Mesendoderm (in vitro differentiated cells): ENCODE measurements at regions not wholly inside any gene's neighbourhood (a gene's known extent, or its start where the extent isn't known, plus 50 kb on each side); places are given as distances from the start of the nearest gene placed in this dataset.

ENCODE experiments used
- DNase-seq: peaks from one replicate; pipeline ENCODE4 v3.0.0; 2013
- H2AK5ac ChIP-seq: 2 replicates; pipeline ENCODE4 v1.6.1; 2013; ENCODE audit warnings: low read length, inconsistent platforms
- H2BK120ac ChIP-seq: 2 replicates; pipeline ENCODE4 v1.6.1; 2013; ENCODE audit warnings: low read depth, mild to moderate bottlenecking, low read length, moderate library complexity, mixed read lengths
- H2BK15ac ChIP-seq: replicated peaks from 2 replicates; pipeline ENCODE4 v1.6.1; 2013; ENCODE audit warnings: low read depth, mild to moderate bottlenecking, moderate library complexity
- H2BK5ac ChIP-seq: 2 replicates; pipeline ENCODE4 v1.6.1; 2013; ENCODE audit warnings: low read length, inconsistent platforms
- H3K18ac ChIP-seq: 2 replicates; pipeline ENCODE4 v1.6.1; 2013; ENCODE audit warnings: mild to moderate bottlenecking, low read length, mixed read lengths
- H3K23ac ChIP-seq: one replicate; pipeline ENCODE4 v1.6.1; 2013; ENCODE audit warnings: low read length
- H3K27ac ChIP-seq: 2 replicates; pipeline ENCODE4 v1.5.1; 2013; ENCODE audit warnings: low read depth, mild to moderate bottlenecking, inconsistent platforms, low read length, moderate library complexity
- H3K27me3 ChIP-seq: 2 replicates; pipeline ENCODE4 v1.6.1; 2013; ENCODE audit warnings: low read length, control low read depth, mild to moderate bottlenecking, inconsistent platforms; ENCODE audit not compliant: insufficient read depth, poor library complexity
- H3K36me3 ChIP-seq: 2 replicates; pipeline ENCODE4 v1.6.1; 2013; ENCODE audit warnings: low read length, inconsistent platforms; ENCODE audit not compliant: control insufficient read depth, insufficient read depth
- H3K4ac ChIP-seq: one replicate; pipeline ENCODE4 v1.6.1; 2013; ENCODE audit warnings: low read depth, mild to moderate bottlenecking, low read length, moderate library complexity
- H3K4me1 ChIP-seq: 2 replicates; pipeline ENCODE4 v1.6.1; 2013; ENCODE audit warnings: low read depth, low read length, inconsistent platforms; ENCODE audit not compliant: control insufficient read depth
- H3K4me2 ChIP-seq: 2 replicates; pipeline ENCODE4 v1.6.1; 2013; ENCODE audit warnings: low read length
- H3K4me3 ChIP-seq: 2 replicates; pipeline ENCODE4 v1.5.1; 2013; ENCODE audit warnings: mild to moderate bottlenecking, low read length
- H3K56ac ChIP-seq: one replicate; pipeline ENCODE4 v1.6.1; 2013; ENCODE audit warnings: low read length
- H3K79me1 ChIP-seq: 2 replicates; pipeline ENCODE4 v1.6.1; 2013; ENCODE audit warnings: low read length, inconsistent platforms
- H3K79me2 ChIP-seq: 2 replicates; pipeline ENCODE4 v1.6.1; 2013; ENCODE audit warnings: mild to moderate bottlenecking, low read length; ENCODE audit not compliant: control insufficient read depth, insufficient read depth
- H3K9ac ChIP-seq: 2 replicates; pipeline ENCODE4 v1.6.1; 2013; ENCODE audit warnings: low read length, inconsistent platforms
- H4K5ac ChIP-seq: one replicate; pipeline ENCODE4 v1.6.1; 2013; ENCODE audit warnings: low read length
- H4K8ac ChIP-seq: one replicate; pipeline ENCODE4 v1.6.1; 2013; ENCODE audit warnings: low read depth, mild to moderate bottlenecking, control low read depth, low read length, moderate library complexity
- WGBS: extraction: QIAGEN DNeasy Blood & Tissue Kit; methylation state at CpG from one replicate; pipeline ENCODE4 v1.1.7; 2013; ENCODE audit warnings: low lambda C conversion rate, missing lambda C conversion rate; ENCODE audit not compliant: insufficient coverage; ENCODE audit errors: extremely low coverage; 5-methylcytosine and 5-hydroxymethylcytosine counted together

- H4K8ac ChIP-seq: no peak overlapping the region
- H3K4me2 ChIP-seq: no peak overlapping the region
- no peak overlapping the region for H2BK120ac ChIP-seq
- no peak overlapping the region for H3K56ac ChIP-seq
- H3K23ac ChIP-seq: no peak overlapping the region
- whole genome bisulfite sequencing: no CpG with 5 or more reads among the region's 4 CpGs
- no peak overlapping the region for H3K4ac ChIP-seq
- no peak overlapping the region for H2BK5ac ChIP-seq
- H3K4me1 ChIP-seq: peaks cover 3% of the 10 kb centered on the region
- H3K79me2 ChIP-seq: no peaks in the 10 kb centered on the region
- no peak overlapping the region for H3K18ac ChIP-seq
- H3K9ac ChIP-seq: no peak overlapping the region
- no peak overlapping the region for H4K5ac ChIP-seq
- H3K27me3 ChIP-seq: no peaks in the 10 kb centered on the region
- H3K36me3 ChIP-seq: no peaks in the 10 kb centered on the region
- H3K4me3 ChIP-seq: no peak overlapping the region
- no peak overlapping the region for H3K27ac ChIP-seq
- no peak overlapping the region for H2AK5ac ChIP-seq
- DNase-seq: peak; percentile 76
- no peaks in the 10 kb centered on the region for H3K79me1 ChIP-seq
- H2BK15ac ChIP-seq: no peak overlapping the region
Observed at GRCh38 chr11:13221722-13222121, 55.9 kb upstream of the BMAL1 start.

- no peak overlapping the region for H3K18ac ChIP-seq
- WGBS: no CpG with 5 or more reads among the region's 3 CpGs
Observed at GRCh38 chr11:13222285-13222684, 55.3 kb upstream of the BMAL1 start.

GRCh38 chr11:13223112-13223511 is 54.5 kb upstream of the BMAL1 start:
- Histone ChIP-seq H4K5ac (no peak overlapping the region), H3K18ac (no peak overlapping the region), H3K4me3 (no peak overlapping the region), H2BK15ac (no peak overlapping the region), H3K4me2 (no peak overlapping the region), H2BK5ac (no peak overlapping the region), H3K4me1 (peaks cover 3% of the 10 kb centered on the region), H3K27me3 (no peaks in the 10 kb centered on the region), H2AK5ac (no peak overlapping the region), H3K56ac (no peak overlapping the region), H4K8ac (no peak overlapping the region), H3K79me2 (no peaks in the 10 kb centered on the region), H3K23ac (no peak overlapping the region), H3K79me1 (no peaks in the 10 kb centered on the region), H3K9ac (no peak overlapping the region), H3K4ac (no peak overlapping the region), H3K36me3 (no peaks in the 10 kb centered on the region), H2BK120ac (no peak overlapping the region), H3K27ac (no peak overlapping the region)
- DNase-seq: no peak
- WGBS: no CpG with 5 or more reads among the region's 5 CpGs

More at GRCh38 chr11:13222285-13222684, 55.3 kb upstream of the BMAL1 start:
- H4K8ac ChIP-seq: no peak overlapping the region
- DNase-seq: no peak
- no peak overlapping the region for H3K23ac ChIP-seq
- no peaks in the 10 kb centered on the region for H3K36me3 ChIP-seq
- H3K4me2 ChIP-seq: no peak overlapping the region
- no peak overlapping the region for H4K5ac ChIP-seq
- no peaks in the 10 kb centered on the region for H3K79me1 ChIP-seq
- H2AK5ac ChIP-seq: no peak overlapping the region
- no peak overlapping the region for H3K27ac ChIP-seq
- H2BK15ac ChIP-seq: no peak overlapping the region
- no peak overlapping the region for H3K56ac ChIP-seq
- H2BK120ac ChIP-seq: no peak overlapping the region
- H3K4me1 ChIP-seq: peaks cover 3% of the 10 kb centered on the region
- no peak overlapping the region for H3K9ac ChIP-seq
- H3K4ac ChIP-seq: no peak overlapping the region
- no peaks in the 10 kb centered on the region for H3K79me2 ChIP-seq
- no peak overlapping the region for H3K4me3 ChIP-seq
- no peak overlapping the region for H2BK5ac ChIP-seq
- H3K27me3 ChIP-seq: no peaks in the 10 kb centered on the region

- Histone ChIP-seq H2BK15ac (no peak overlapping the region), H3K79me1 (no peaks in the 10 kb centered on the region), H4K8ac (no peak overlapping the region), H3K79me2 (no peaks in the 10 kb centered on the region), H4K5ac (no peak overlapping the region), H3K4ac (no peak overlapping the region), H3K9ac (no peak overlapping the region), H3K27ac (no peak overlapping the region), H2BK120ac (no peak overlapping the region), H3K56ac (no peak overlapping the region), H3K4me3 (no peak overlapping the region), H3K36me3 (no peaks in the 10 kb centered on the region), H3K27me3 (no peaks in the 10 kb centered on the region), H2AK5ac (no peak overlapping the region), H3K18ac (no peak overlapping the region), H3K4me2 (no peak overlapping the region), H3K23ac (no peak overlapping the region), H3K4me1 (peaks cover 3% of the 10 kb centered on the region), H2BK5ac (no peak overlapping the region)
- no peak for DNase-seq
- no CpG with 5 or more reads among the region's 1 CpG for WGBS
Observed at GRCh38 chr11:13224324-13224723, 53.3 kb upstream of the BMAL1 start.

GRCh38 chr11:13225038-13226001 is 52.3 kb upstream of the BMAL1 start:
- Histone ChIP-seq H2BK5ac (no peak overlapping the region), H3K4me3 (no peak overlapping the region), H3K4me1 (peaks cover 3% of the 10 kb centered on the region), H3K79me1 (no peaks in the 10 kb centered on the region), H3K56ac (no peak overlapping the region), H3K27ac (no peak overlapping the region), H4K8ac (no peak overlapping the region), H3K36me3 (no peaks in the 10 kb centered on the region), H3K27me3 (no peaks in the 10 kb centered on the region), H2AK5ac (no peak overlapping the region), H3K9ac (no peak overlapping the region), H3K79me2 (no peaks in the 10 kb centered on the region), H2BK120ac (no peak overlapping the region), H3K23ac (no peak overlapping the region), H3K4me2 (no peak overlapping the region), H4K5ac (no peak overlapping the region), H2BK15ac (no peak overlapping the region), H3K4ac (no peak overlapping the region), H3K18ac (no peak overlapping the region)
- WGBS: no CpG with 5 or more reads among the region's 10 CpGs
- DNase-seq: no peak
